Caco-2 (cell line): ENCODE measurements at regions not wholly inside any gene's neighbourhood (a gene's known extent, or its start where the extent isn't known, plus 50 kb on each side); places are given as distances from the start of the nearest gene placed in this dataset.

Experiments used
- BruUV-seq: library from RNA; stranded (reverse); fragments of 400-500 nt; replicated peaks from 2 replicates; lab custom pipeline; 2021; lab: Mats Ljungman, UMichigan
- CTCF ChIA-PET: fragments of 300-600 bp; sonication (Branson Sonifier 250); formaldehyde crosslinking; loops from one replicate; lab custom pipeline; 2022; ENCODE audit warnings: antibody characterized with exemption; lab: Charles Lee
- POLR2A ChIA-PET: fragments of 300-600 bp; sonication (Branson Sonifier 250); formaldehyde crosslinking; loops from one replicate; lab custom pipeline; 2022; ENCODE audit warnings: antibody characterized with exemption; lab: Charles Lee
- DNase-seq, 2 experiments: peaks; one replicate each; pipeline versions ENCODE4 v3.0.0 to v3.0.0-alpha.2; 2020 to 2022
- H3K27me3 ChIP-seq: replicated peaks from 2 replicates; pipeline ENCODE4 v1.6.0; 2011; ENCODE audit warnings: low read length; ENCODE audit not compliant: control insufficient read depth, insufficient read depth
- H3K36me3 ChIP-seq: 2 replicates; pipeline ENCODE4 v1.5.1; 2011; ENCODE audit warnings: low read length; ENCODE audit not compliant: control insufficient read depth, insufficient read depth
- H3K4me1 ChIP-seq: fragments of 250-450 bp; sonication (Bioruptor Pico); 2 replicates; pipeline ENCODE4 v1.5.1; 2020; ENCODE audit warnings: mild to moderate bottlenecking
- H3K4me3 ChIP-seq: 2 replicates; pipeline ENCODE4 v1.5.1; 2011; ENCODE audit warnings: low read depth, mild to moderate bottlenecking, control low read depth, low read length
- H3K9me3 ChIP-seq: fragments of 250-450 bp; sonication (Bioruptor Pico); 2 replicates; pipeline ENCODE4 v1.5.1; 2020; ENCODE audit warnings: mild to moderate bottlenecking, moderate library complexity
- H3K27ac Mint-ChIP-seq: one replicate; pipeline ENCODE4 v1.8.0; 2022; ENCODE audit warnings: mixed read lengths; ENCODE audit not compliant: unreplicated experiment
- H3K27me3 Mint-ChIP-seq: one replicate; pipeline ENCODE4 v1.8.0; 2022; ENCODE audit warnings: mixed read lengths; ENCODE audit not compliant: insufficient read depth, unreplicated experiment
- H3K36me3 Mint-ChIP-seq: one replicate; pipeline ENCODE4 v1.8.0; 2022; ENCODE audit warnings: mild to moderate bottlenecking, mixed read lengths; ENCODE audit not compliant: insufficient read depth, unreplicated experiment
- H3K4me1 Mint-ChIP-seq: one replicate; pipeline ENCODE4 v1.8.0; 2022; ENCODE audit warnings: low read depth, mixed read lengths; ENCODE audit not compliant: unreplicated experiment
- H3K4me3 Mint-ChIP-seq: one replicate; pipeline ENCODE4 v1.8.0; 2022; ENCODE audit warnings: mild to moderate bottlenecking, moderate library complexity, mixed read lengths; ENCODE audit not compliant: unreplicated experiment
- H3K9me3 Mint-ChIP-seq: one replicate; pipeline ENCODE4 v1.8.0; 2022; ENCODE audit warnings: mixed read lengths; ENCODE audit not compliant: unreplicated experiment
- CTCF ChIP-seq, 2 experiments: fragments of 200-600 bp in 1 of 2; IDR thresholded peaks; 1 replicate in 1 of 2; 2 replicates in 1 of 2; pipeline versions ENCODE4 v1.5.1 to v1.8.0; 2011 to 2022; ENCODE audit warnings: antibody characterized with exemption in 1 of 2, control low read depth in 1 of 2, inconsistent platforms in 1 of 2, low read depth in 1 of 2, low read length in 1 of 2, mild to moderate bottlenecking in 1 of 2, moderate library complexity in 1 of 2; ENCODE audit not compliant: insufficient read depth in 1 of 2, severe bottlenecking in 1 of 2, unreplicated experiment in 1 of 2
- intact Hi-C: fragments of 100-400 bp; cut with micrococcal nuclease; formaldehyde crosslinking; loops from one replicate; pipeline ENCODE4 v1.10.0; 2022; ENCODE audit not compliant: unreplicated experiment

DNA sequence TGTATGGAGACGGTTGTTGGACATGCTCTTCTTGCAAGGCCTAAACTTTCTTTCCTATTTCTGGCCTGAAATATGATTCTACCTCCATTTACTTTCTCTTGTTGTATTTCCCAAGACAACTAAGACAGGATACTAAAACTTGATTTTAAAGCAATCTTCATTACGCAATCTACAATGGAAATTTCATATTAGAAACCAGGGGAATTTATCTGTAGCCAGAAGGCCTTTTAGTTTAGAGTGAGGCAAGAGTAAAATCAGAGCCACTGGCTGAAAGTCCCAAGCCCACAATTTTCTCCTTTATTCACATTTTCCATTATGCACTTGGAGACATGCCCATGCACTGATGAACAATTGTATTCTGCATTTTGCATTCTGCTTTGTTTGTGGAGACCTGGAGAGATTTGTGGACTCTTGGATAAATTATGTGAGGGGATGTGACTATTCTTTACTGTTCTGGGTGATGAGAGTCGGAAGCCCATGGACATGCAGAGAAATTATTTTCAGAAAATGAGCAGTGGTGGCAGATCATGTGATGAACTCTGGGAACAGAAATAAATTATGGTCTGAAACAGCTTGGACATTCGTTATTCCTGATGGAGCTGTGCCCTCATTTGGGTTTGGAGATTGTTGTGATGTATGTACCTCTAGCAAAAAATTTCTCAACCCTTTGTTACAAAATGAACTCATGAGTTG lies 336.8 kb downstream of the SEC16B start:
- H3K27me3 Mint-ChIP-seq: peaks cover 7% of the 10 kb centered on the region
- TF ChIP-seq CTCF (IDR thresholded peaks at IDR 0.05; ENCODE audit: insufficient read depth in 1 of 2, low read depth in 1 of 2, low read length in 1 of 2, severe bottlenecking in 1 of 2, unreplicated experiment in 1 of 2): no peak
- no TSS peak for BruUV-seq
- ChIA-PET POLR2A (no interaction called here), CTCF (no interaction called here)
- Histone ChIP-seq H3K27me3 (no peaks in the 10 kb centered on the region), H3K4me3 (no peak overlapping the region), H3K36me3 (no peaks in the 10 kb centered on the region), H3K4me1 (no peaks in the 10 kb centered on the region), H3K9me3 (no peaks in the 10 kb centered on the region)
- H3K4me1 Mint-ChIP-seq: no peaks in the 10 kb centered on the region
- intact Hi-C loops: no loop called here
- no peaks in the 10 kb centered on the region for H3K36me3 Mint-ChIP-seq
- H3K27ac Mint-ChIP-seq: no peak overlapping the region
- DNase-seq: no peak
- no peak overlapping the region for H3K4me3 Mint-ChIP-seq
- H3K9me3 Mint-ChIP-seq: no peaks in the 10 kb centered on the region

- Histone ChIP-seq H3K4me1 (no peaks in the 10 kb centered on the region), H3K4me3 (no peak overlapping the region), H3K9me3 (no peaks in the 10 kb centered on the region), H3K36me3 (no peaks in the 10 kb centered on the region), H3K27me3 (no peaks in the 10 kb centered on the region)
- POLR2A ChIA-PET: no interaction called here
- Mint-ChIP-seq H3K27me3 (peaks cover 7% of the 10 kb centered on the region), H3K36me3 (no peaks in the 10 kb centered on the region), H3K27ac (no peak overlapping the region), H3K4me1 (no peaks in the 10 kb centered on the region), H3K4me3 (no peak overlapping the region), H3K9me3 (no peaks in the 10 kb centered on the region)
- CTCF ChIA-PET: no interaction called here
- TF ChIP-seq CTCF (IDR thresholded peaks at IDR 0.05; ENCODE audit: insufficient read depth in 1 of 2, low read depth in 1 of 2, low read length in 1 of 2, severe bottlenecking in 1 of 2, unreplicated experiment in 1 of 2): no peak
- no peak for DNase-seq
- intact Hi-C loops: no loop called here
- no TSS peak for BruUV-seq
These were observed 338.1 kb downstream of the SEC16B start for GRCh38 chr1:177631770-177632169.

DNA sequence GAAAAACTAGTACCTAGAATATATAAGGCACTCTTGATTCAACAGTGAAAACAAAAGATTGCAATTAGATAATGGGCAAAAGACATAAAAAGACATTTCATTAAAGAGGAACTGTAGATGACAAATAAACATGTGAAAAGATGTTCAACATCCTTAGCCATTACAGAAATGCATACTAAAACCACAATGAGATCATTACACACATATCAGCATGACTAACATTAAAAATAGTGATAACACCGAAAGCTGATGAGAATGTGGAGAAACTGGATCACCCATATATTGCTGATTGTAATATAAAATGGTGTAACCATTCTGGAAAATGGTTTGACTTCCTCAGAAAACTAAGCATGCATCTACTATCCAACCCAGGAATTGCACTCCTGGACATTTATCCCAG lies 340.3 kb downstream of the SEC16B start:
- CTCF ChIA-PET: no interaction called here
- H3K27me3 ChIP-seq: no peaks in the 10 kb centered on the region

More for the DNA sequence above, 340.3 kb downstream of the SEC16B start:
- intact Hi-C loops: no loop called here
- H3K9me3 ChIP-seq: no peaks in the 10 kb centered on the region
- H3K36me3 ChIP-seq: no peaks in the 10 kb centered on the region
- no peak overlapping the region for H3K27ac Mint-ChIP-seq
- H3K4me1 Mint-ChIP-seq: no peaks in the 10 kb centered on the region
- H3K4me3 ChIP-seq: no peak overlapping the region
- no peak overlapping the region for H3K4me3 Mint-ChIP-seq
- no peaks in the 10 kb centered on the region for H3K9me3 Mint-ChIP-seq
- no peaks in the 10 kb centered on the region for H3K36me3 Mint-ChIP-seq
- no peak for TF ChIP-seq CTCF (IDR thresholded peaks at IDR 0.05; ENCODE audit: insufficient read depth in 1 of 2, low read depth in 1 of 2, low read length in 1 of 2, severe bottlenecking in 1 of 2, unreplicated experiment in 1 of 2)
- no peaks in the 10 kb centered on the region for H3K4me1 ChIP-seq
- BruUV-seq: no TSS peak
- DNase-seq: no peak
- peaks cover 7% of the 10 kb centered on the region for H3K27me3 Mint-ChIP-seq
- POLR2A ChIA-PET: no interaction called here
